ENCODE measurements at regions not wholly inside any gene's neighbourhood (a gene's known extent, or its start where the extent isn't known, plus 50 kb on each side); places are given as distances from the start of the nearest gene placed in this dataset.

GRCh38 chr20:16125816-16126215, 447.4 kb downstream of the KIF16B start:
- ChIA-PET CTCF (no interaction called here), POLR2A (no interaction called here)
- ATAC-seq (no peak), DNase-seq (ENCODE audit: low spot score) (no peak)
- Mint-ChIP-seq H3K9me3 (peaks cover 19% of the 10 kb centered on the region), H3K4me1 (no peaks in the 10 kb centered on the region), H3K36me3 (peaks cover 6% of the 10 kb centered on the region; the same call in 1 of the 2 replicates), H3K27me3 (ENCODE audit: low read depth) (no peaks in the 10 kb centered on the region), H3K27ac (no peak overlapping the region), H3K4me3 (no peak overlapping the region)
- TF ChIP-seq ZNF396 (CRISPR knock-in tag; IDR thresholded peaks at IDR 0.05; ENCODE audit: borderline replicate concordance) = no peak
- TF ChIP-seq TP53 (CRISPR knock-in tag; IDR thresholded peaks at IDR 0.05) = no peak
- no peak for TF ChIP-seq NR3C1 (CRISPR knock-in tag; conservative IDR thresholded peaks at IDR 0.05; ENCODE audit: low read depth)
- TF ChIP-seq ZNF512 (CRISPR knock-in tag; IDR thresholded peaks at IDR 0.05; ENCODE audit: borderline replicate concordance) = no peak

GRCh38 chr20:16124911-16125776, 448.1 kb downstream of the KIF16B start:
- Mint-ChIP-seq H3K9me3 (peaks cover 19% of the 10 kb centered on the region), H3K27me3 (ENCODE audit: low read depth) (no peaks in the 10 kb centered on the region), H3K27ac (no peak overlapping the region), H3K4me1 (no peaks in the 10 kb centered on the region), H3K36me3 (peaks cover 6% of the 10 kb centered on the region; the same call in 1 of the 2 replicates), H3K4me3 (no peak overlapping the region)
- DNase-seq (ENCODE audit: low spot score) (no peak), ATAC-seq (no peak)
- CTCF ChIA-PET = no interaction called here
- TF ChIP-seq PRDM15 (CRISPR knock-in tag; IDR thresholded peaks at IDR 0.05) = no peak
- TF ChIP-seq SMAD3 (CRISPR knock-in tag; IDR thresholded peaks at IDR 0.05; ENCODE audit: borderline replicate concordance) = no peak
- TF ChIP-seq MXD4 (CRISPR knock-in tag; IDR thresholded peaks at IDR 0.05; ENCODE audit: borderline replicate concordance) = no peak
- TF ChIP-seq EMX1 (CRISPR knock-in tag; IDR thresholded peaks at IDR 0.05) = no peak
- POLR2A ChIA-PET = no interaction called here

- ATAC-seq (no peak), DNase-seq (ENCODE audit: low spot score) (no peak)
- peaks cover 19% of the 10 kb centered on the region for H3K9me3 Mint-ChIP-seq
- peaks cover 6% of the 10 kb centered on the region; the same call in 1 of the 2 replicates for H3K36me3 Mint-ChIP-seq
- POLR2A ChIA-PET = no interaction called here
- H3K27me3 Mint-ChIP-seq (ENCODE audit: low read depth) = no peaks in the 10 kb centered on the region
- H3K27ac Mint-ChIP-seq = no peak overlapping the region
- no peaks in the 10 kb centered on the region for H3K4me1 Mint-ChIP-seq
- TF ChIP-seq ZNF396 (CRISPR knock-in tag; IDR thresholded peaks at IDR 0.05; ENCODE audit: borderline replicate concordance) (no peak), NR2C2 (CRISPR knock-in tag; IDR thresholded peaks at IDR 0.05) (no peak), ATF2 (CRISPR knock-in tag; IDR thresholded peaks at IDR 0.05; ENCODE audit: borderline replicate concordance, low read depth) (no peak), ELF4 (CRISPR knock-in tag; IDR thresholded peaks at IDR 0.05; ENCODE audit: low read depth) (no peak), USF1 (CRISPR knock-in tag; IDR thresholded peaks at IDR 0.05) (no peak)
- H3K4me3 Mint-ChIP-seq = no peak overlapping the region
- CTCF ChIA-PET = no interaction called here
These were observed 448.8 kb downstream of the KIF16B start for GRCh38 chr20:16124491-16124890.
